Astrocyte (in vitro differentiated cells and primary cell): ENCODE measurements at regions not wholly inside any gene's neighbourhood (a gene's known extent, or its start where the extent isn't known, plus 50 kb on each side); places are given as distances from the start of the nearest gene placed in this dataset.

Experiments
- CTCF ChIP-seq: IDR thresholded peaks from 2 replicates; pipeline ENCODE4 v1.5.1; 2011; ENCODE audit warnings: low read depth, mild to moderate bottlenecking, inconsistent platforms, low read length, moderate library complexity; ENCODE audit not compliant: insufficient read depth
- EZH2 ChIP-seq: IDR thresholded peaks from 2 replicates; pipeline ENCODE4 v1.6.1; 2012; ENCODE audit warnings: mild to moderate bottlenecking, low read length, inconsistent platforms; ENCODE audit not compliant: insufficient read depth

- TF ChIP-seq CTCF: no peak
- no peak for TF ChIP-seq EZH2
Observed at GRCh38 chr2:158022888-158023287, 78.8 kb upstream of the UPP2 start.
